Fibroblast of the aortic adventitia (primary cell): ENCODE measurements at regions not wholly inside any gene's neighbourhood (a gene's known extent, or its start where the extent isn't known, plus 50 kb on each side); places are given as distances from the start of the nearest gene placed in this dataset.

ENCODE experiments used
- DNase-seq: peaks from one replicate; pipeline ENCODE4 v3.0.0-alpha.2; 2010; ENCODE audit warnings: low read depth
- H3K4me3 ChIP-seq: 2 replicates; pipeline ENCODE4 v1.5.1; 2011; ENCODE audit warnings: low read depth, mild to moderate bottlenecking, control low read depth, low read length, moderate library complexity
- CTCF ChIP-seq: IDR thresholded peaks from 2 replicates; pipeline ENCODE4 v1.5.1; 2011; ENCODE audit warnings: mild to moderate bottlenecking, low read length, control low read depth, inconsistent platforms; ENCODE audit not compliant: insufficient read depth

GRCh38 chr5:38706376-38706775 is 139.4 kb upstream of the OSMR start:
- TF ChIP-seq CTCF = no peak

GRCh38 chr5:38707352-38708210 is 138.2 kb upstream of the OSMR start:
- peak; percentile 11 for TF ChIP-seq CTCF
- DNase-seq = peak; percentile 80
- no peak overlapping the region for H3K4me3 ChIP-seq

More at GRCh38 chr5:38706376-38706775, 139.4 kb upstream of the OSMR start:
- DNase-seq = no peak
- H3K4me3 ChIP-seq = no peak overlapping the region

GRCh38 chr5:38709678-38710306 is 136.0 kb upstream of the OSMR start:
- TF ChIP-seq CTCF = no peak
- no peak overlapping the region for H3K4me3 ChIP-seq
- peak; percentile 21 for DNase-seq

- no peak for DNase-seq
- H3K4me3 ChIP-seq = no peak overlapping the region
- no peak for TF ChIP-seq CTCF
These were observed 135.2 kb upstream of the OSMR start for GRCh38 chr5:38710627-38711026.

- no peak for DNase-seq
- H3K4me3 ChIP-seq = no peak overlapping the region
- no peak for TF ChIP-seq CTCF
These were observed 133.4 kb upstream of the OSMR start for GRCh38 chr5:38712391-38712790.

- no peak for TF ChIP-seq CTCF
- no peak overlapping the region for H3K4me3 ChIP-seq
- DNase-seq = no peak
These were observed 131.6 kb upstream of the OSMR start for GRCh38 chr5:38714240-38714639.
